NT2/D1 (cell line): ENCODE measurements at regions not wholly inside any gene's neighbourhood (a gene's known extent, or its start where the extent isn't known, plus 50 kb on each side); places are given as distances from the start of the nearest gene placed in this dataset.

ENCODE experiments used
- SUZ12 ChIP-seq: IDR thresholded peaks from 2 replicates; pipeline ENCODE4 v1.6.1; 2011; ENCODE audit not compliant: insufficient read length, insufficient read depth; ENCODE audit errors: extremely low read depth
- YY1 ChIP-seq: IDR thresholded peaks from 2 replicates; pipeline ENCODE4 v1.6.1; 2011; ENCODE audit not compliant: insufficient read length, insufficient read depth
- ZNF274 ChIP-seq: IDR thresholded peaks from 2 replicates; pipeline ENCODE4 v1.6.1; 2011; ENCODE audit warnings: mild to moderate bottlenecking, low read depth, low read length

DNA sequence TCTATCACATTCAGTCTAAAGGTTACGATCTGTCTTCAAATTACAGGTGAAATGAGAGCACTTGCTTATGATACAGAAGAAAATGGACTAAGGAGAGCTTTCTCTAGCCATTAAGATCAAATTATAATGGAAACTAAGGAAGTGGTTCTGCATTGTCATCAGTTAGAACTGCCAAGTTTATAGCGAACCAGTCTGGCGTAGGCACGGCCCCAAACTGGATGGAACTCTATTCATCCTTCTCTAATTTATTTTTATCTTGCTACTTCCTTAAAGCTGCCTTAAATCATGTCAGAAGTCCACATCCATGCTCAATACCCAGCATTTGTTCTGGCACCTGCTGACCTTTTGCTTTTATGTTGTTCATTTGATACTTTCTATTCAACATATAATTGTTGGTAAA, 63.7 kb upstream of the APBB1IP start:
- TF ChIP-seq ZNF274 (no peak), YY1 (no peak), SUZ12 (no peak)
